GM12878 (cell line): ENCODE measurements at regions not wholly inside any gene's neighbourhood (a gene's known extent, or its start where the extent isn't known, plus 50 kb on each side); places are given as distances from the start of the nearest gene placed in this dataset.

Experiments used
- ATAC-seq: fragments of 200-7000 bp; cut with Tn5 transposase; 3 replicates; pipeline ENCODE4 v1.9.1; 2020; ENCODE audit warnings: mild to moderate bottlenecking, moderate library complexity
- BruUV-seq: library from RNA; stranded (reverse); fragments of 400-500 nt; replicated peaks from 2 replicates; lab custom pipeline; 2021; lab: Mats Ljungman, UMichigan
- CTCF ChIA-PET: fragments of 300-600 bp; sonication (Branson Sonifier 250); formaldehyde crosslinking; extraction: SDS; loops from one replicate; lab custom pipeline; 2021; ENCODE audit warnings: inconsistent platforms; lab: Yijun Ruan, JAX
- POLR2A ChIA-PET: fragments of 350-600 bp; formaldehyde crosslinking; extraction: SDS; loops from one replicate; lab custom pipeline; 2021; ENCODE audit warnings: inconsistent platforms; lab: Charles Lee
- RAD21 ChIA-PET: fragments of 300-600 bp; sonication (Branson Sonifier 250); formaldehyde crosslinking; loops from one replicate; lab custom pipeline; 2023; ENCODE audit warnings: antibody characterized with exemption; ENCODE audit not compliant: unreplicated experiment; lab: Charles Lee
- SMC1A ChIA-PET: fragments of 300-600 bp; sonication (Branson Sonifier 250); formaldehyde crosslinking; loops from one replicate; lab custom pipeline; 2023; ENCODE audit not compliant: unreplicated experiment, uncharacterized antibody; lab: Charles Lee
- DNase-seq: peaks from one replicate; pipeline ENCODE4 v3.0.0-alpha.2; 2011; ENCODE audit warnings: low read depth, low spot score
- FAIRE-seq: peaks from 3 replicates; lab custom pipeline; 2011; peaks lifted over from hg19 to GRCh38; lab: Jason Lieb, UNC
- H2AFZ ChIP-seq: 2 replicates; pipeline ENCODE4 v1.6.0; 2011; ENCODE audit warnings: low read depth, low read length, control low read depth; ENCODE audit not compliant: control insufficient read depth
- H3K27ac ChIP-seq: 2 replicates; pipeline ENCODE4 v1.5.1; 2011; ENCODE audit warnings: control low read depth; ENCODE audit not compliant: control insufficient read depth, insufficient read depth
- H3K27me3 ChIP-seq, 2 experiments: replicated peaks in 1 of 2; 2 replicates each; pipeline versions ENCODE4 v1.6.0 to v1.6.1; 2011; ENCODE audit warnings: low read length in 1 of 2; ENCODE audit not compliant: control insufficient read depth in 2 of 2, insufficient read depth in 2 of 2
- H3K36me3 ChIP-seq, 2 experiments: 2 replicates each; pipeline ENCODE4 v1.5.1; 2011; ENCODE audit warnings: low read length in 1 of 2; ENCODE audit not compliant: control insufficient read depth in 2 of 2, insufficient read depth in 2 of 2
- H3K4me1 ChIP-seq: 2 replicates; pipeline ENCODE4 v1.6.1; 2011; ENCODE audit warnings: mild to moderate bottlenecking, low read length, moderate library complexity, mixed read lengths; ENCODE audit not compliant: control insufficient read depth, insufficient read depth
- H3K4me2 ChIP-seq: 2 replicates; pipeline ENCODE4 v1.6.0; 2011; ENCODE audit warnings: control low read depth; ENCODE audit not compliant: control insufficient read depth, insufficient read depth
- H3K4me3 ChIP-seq: fragments of 200-600 bp; sonication (generic); 2 replicates; pipeline ENCODE4 v1.5.1; 2016
- H3K79me2 ChIP-seq: 2 replicates; pipeline ENCODE4 v1.6.0; 2011; ENCODE audit warnings: low read length; ENCODE audit not compliant: control insufficient read depth, insufficient read depth
- H3K9ac ChIP-seq: 2 replicates; pipeline ENCODE4 v1.8.0; 2011; ENCODE audit warnings: low read length, control low read depth, mixed read lengths; ENCODE audit not compliant: control insufficient read depth, insufficient read depth
- H3K9me3 ChIP-seq: replicated peaks from 3 replicates; pipeline ENCODE4 v1.5.1; 2011; ENCODE audit warnings: mild to moderate bottlenecking, low read length; ENCODE audit not compliant: control insufficient read depth, insufficient read depth
- H4K20me1 ChIP-seq: 2 replicates; pipeline ENCODE4 v1.6.0; 2011; ENCODE audit not compliant: control insufficient read depth, insufficient read depth
- EGR1 ChIP-seq, 2 experiments: IDR thresholded peaks; 1 replicate in 1 of 2; 2 replicates in 1 of 2; pipeline ENCODE4 v1.6.1; 2011 to 2012; ENCODE audit warnings: low read depth in 2 of 2, low read length in 2 of 2, borderline replicate concordance in 1 of 2, mild to moderate bottlenecking in 1 of 2, moderate library complexity in 1 of 2
- IRF4 ChIP-seq: IDR thresholded peaks from 2 replicates; pipeline ENCODE4 v1.6.1; 2011; ENCODE audit warnings: low read depth, low read length
- MEF2B ChIP-seq: fragments of 450-650 bp; IDR thresholded peaks from 2 replicates; pipeline ENCODE4 v1.6.1; 2018; ENCODE audit warnings: mild to moderate bottlenecking, moderate library complexity; ENCODE audit not compliant: partially characterized antibody, poor library complexity, severe bottlenecking
- NR2C2 ChIP-seq: IDR thresholded peaks from 2 replicates; pipeline ENCODE4 v1.6.1; 2011; ENCODE audit warnings: borderline replicate concordance, low read depth; ENCODE audit not compliant: control insufficient read depth, insufficient read length
- POLR2AphosphoS5 ChIP-seq: IDR thresholded peaks from 2 replicates; pipeline ENCODE4 v1.6.1; 2011; ENCODE audit warnings: mild to moderate bottlenecking, low read length, inconsistent platforms
- REST ChIP-seq: IDR thresholded peaks from 2 replicates; pipeline ENCODE4 v1.6.1; 2012; ENCODE audit warnings: mild to moderate bottlenecking, low read depth, low read length
- SMARCA5 ChIP-seq: fragments of 450-650 bp; IDR thresholded peaks from 2 replicates; pipeline ENCODE4 v1.6.1; 2017; ENCODE audit warnings: mild to moderate bottlenecking
- ZSCAN29 ChIP-seq: fragments of 450-650 bp; IDR thresholded peaks from 2 replicates; pipeline ENCODE4 v1.6.1; 2017; ENCODE audit warnings: mild to moderate bottlenecking, moderate library complexity
- WGBS: methylation state at CpG from one replicate; pipeline ENCODE4 v1.1.6; 2016; ENCODE audit warnings: low lambda C conversion rate; ENCODE audit not compliant: insufficient replicate concordance, insufficient coverage; ENCODE audit errors: missing lambda C conversion rate; 5-methylcytosine and 5-hydroxymethylcytosine counted together
- in situ Hi-C: fragments of 300-500 bp; cut with MboI; formaldehyde crosslinking; loops from 9 replicates; pipeline ENCODE4 v1.14.3; 2018; ENCODE audit warnings: mixed read lengths
- intact Hi-C: fragments of 100-400 bp; cut with micrococcal nuclease; formaldehyde crosslinking; loops from one replicate; pipeline ENCODE4 v1.14.2; 2022; ENCODE audit not compliant: unreplicated experiment

GRCh38 chr22:27195094-27195493, 537.7 kb downstream of the MIAT start:
- POLR2A ChIA-PET, result no interaction called here
- H3K4me3 ChIP-seq, result no peak overlapping the region
- intact Hi-C loops (no loop called here), in situ Hi-C loops (no loop called here)
- H3K4me2 ChIP-seq, result no peak overlapping the region
- no peaks in the 10 kb centered on the region for H3K4me1 ChIP-seq
- no peaks in the 10 kb centered on the region for H3K36me3 ChIP-seq
- no peaks in the 10 kb centered on the region for H3K27me3 ChIP-seq
- FAIRE-seq, result no peak
- H2AFZ ChIP-seq, result no peak overlapping the region
- no peak overlapping the region for H3K27ac ChIP-seq
- no TSS peak for BruUV-seq
- DNase-seq, result no peak
- WGBS, result 52% methylated on average over 20 of the region's 20 CpGs
- no peak overlapping the region for H3K9ac ChIP-seq
- ATAC-seq, result no peak
- TF ChIP-seq ZSCAN29, result no peak
- TF ChIP-seq, all 136 proteins: peak for 0
- SMC1A ChIA-PET, result no interaction called here
- CTCF ChIA-PET, result no interaction called here
- Histone ChIP-seq H3K79me2 (no peaks in the 10 kb centered on the region), H4K20me1 (no peaks in the 10 kb centered on the region), H3K9me3 (no peaks in the 10 kb centered on the region; the same call in 2 of the 3 replicates)
- RAD21 ChIA-PET, result no interaction called here

- no peak for DNase-seq
- no peak for ATAC-seq
- CTCF ChIA-PET, result no interaction called here
- RAD21 ChIA-PET, result no interaction called here
- Histone ChIP-seq H3K36me3 (no peaks in the 10 kb centered on the region), H3K4me1 (no peaks in the 10 kb centered on the region), H3K27ac (no peak overlapping the region), H4K20me1 (no peaks in the 10 kb centered on the region), H3K79me2 (no peaks in the 10 kb centered on the region), H2AFZ (no peak overlapping the region), H3K4me2 (no peak overlapping the region), H3K4me3 (no peak overlapping the region), H3K9ac (no peak overlapping the region), H3K9me3 (no peaks in the 10 kb centered on the region; the same call in 2 of the 3 replicates), H3K27me3 (no peaks in the 10 kb centered on the region)
- WGBS, result 17% methylated on average over 5 of the region's 5 CpGs
- no TSS peak for BruUV-seq
- TF ChIP-seq IRF4 (no peak), MEF2B (no peak), EGR1 (IDR thresholded peaks at IDR 0.05; ENCODE audit: borderline replicate concordance in 1 of 2, low read depth in 2 of 2, low read length in 2 of 2) (no peak), POLR2AphosphoS5 (no peak), REST (no peak), NR2C2 (no peak), SMARCA5 (no peak)
- POLR2A ChIA-PET, result no interaction called here
- in situ Hi-C loops (no loop called here), intact Hi-C loops (no loop called here)
- FAIRE-seq, result no peak
- SMC1A ChIA-PET, result no interaction called here
These were observed 538.1 kb downstream of the MIAT start for GRCh38 chr22:27195494-27195893.
